GM10266 (cell line): ENCODE measurements at regions not wholly inside any gene's neighbourhood (a gene's known extent, or its start where the extent isn't known, plus 50 kb on each side); places are given as distances from the start of the nearest gene placed in this dataset.

Experiments used
- DNase-seq: peaks from one replicate; pipeline ENCODE4 v3.0.0; 2012; ENCODE audit errors: extremely low spot score
- TF ChIP-seq, protein P1 (sequence below): IDR thresholded peaks from 2 replicates; pipeline ENCODE4 v1.5.1; 2012; ENCODE audit warnings: mild to moderate bottlenecking, low read depth; ENCODE audit not compliant: control insufficient read depth, insufficient read depth; ENCODE audit errors: missing control alignments

DNA sequence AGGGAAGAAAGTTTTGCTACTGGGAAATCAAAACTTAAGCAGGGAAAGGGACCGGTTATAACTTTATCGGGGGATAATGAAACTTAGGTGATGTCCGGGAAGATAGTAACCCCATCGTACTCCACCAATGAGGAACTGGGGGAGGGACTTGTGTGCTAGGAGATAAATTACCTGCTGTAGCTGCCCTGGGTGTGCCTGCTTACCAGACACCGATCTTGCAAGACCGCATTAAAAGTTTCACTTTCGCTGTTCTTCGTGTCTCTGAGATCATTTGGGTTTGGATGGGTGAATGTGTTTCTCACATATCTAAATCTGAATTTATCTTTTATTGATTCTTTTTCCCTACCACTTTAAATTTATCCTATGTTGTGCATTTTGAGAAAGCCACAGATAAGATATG, 381.4 kb downstream of the SLITRK6 start:
- DNase-seq = no peak
- TF ChIP-seq, protein P1, sequence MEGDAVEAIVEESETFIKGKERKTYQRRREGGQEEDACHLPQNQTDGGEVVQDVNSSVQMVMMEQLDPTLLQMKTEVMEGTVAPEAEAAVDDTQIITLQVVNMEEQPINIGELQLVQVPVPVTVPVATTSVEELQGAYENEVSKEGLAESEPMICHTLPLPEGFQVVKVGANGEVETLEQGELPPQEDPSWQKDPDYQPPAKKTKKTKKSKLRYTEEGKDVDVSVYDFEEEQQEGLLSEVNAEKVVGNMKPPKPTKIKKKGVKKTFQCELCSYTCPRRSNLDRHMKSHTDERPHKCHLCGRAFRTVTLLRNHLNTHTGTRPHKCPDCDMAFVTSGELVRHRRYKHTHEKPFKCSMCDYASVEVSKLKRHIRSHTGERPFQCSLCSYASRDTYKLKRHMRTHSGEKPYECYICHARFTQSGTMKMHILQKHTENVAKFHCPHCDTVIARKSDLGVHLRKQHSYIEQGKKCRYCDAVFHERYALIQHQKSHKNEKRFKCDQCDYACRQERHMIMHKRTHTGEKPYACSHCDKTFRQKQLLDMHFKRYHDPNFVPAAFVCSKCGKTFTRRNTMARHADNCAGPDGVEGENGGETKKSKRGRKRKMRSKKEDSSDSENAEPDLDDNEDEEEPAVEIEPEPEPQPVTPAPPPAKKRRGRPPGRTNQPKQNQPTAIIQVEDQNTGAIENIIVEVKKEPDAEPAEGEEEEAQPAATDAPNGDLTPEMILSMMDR = no peak

GRCh38 chr13:85413664-85414063, 385.6 kb downstream of the SLITRK6 start:
- TF ChIP-seq, protein P1 = no peak
- no peak for DNase-seq

- TF ChIP-seq, protein P1 = no peak
These were observed 386.8 kb downstream of the SLITRK6 start for GRCh38 chr13:85412448-85412847.

DNA sequence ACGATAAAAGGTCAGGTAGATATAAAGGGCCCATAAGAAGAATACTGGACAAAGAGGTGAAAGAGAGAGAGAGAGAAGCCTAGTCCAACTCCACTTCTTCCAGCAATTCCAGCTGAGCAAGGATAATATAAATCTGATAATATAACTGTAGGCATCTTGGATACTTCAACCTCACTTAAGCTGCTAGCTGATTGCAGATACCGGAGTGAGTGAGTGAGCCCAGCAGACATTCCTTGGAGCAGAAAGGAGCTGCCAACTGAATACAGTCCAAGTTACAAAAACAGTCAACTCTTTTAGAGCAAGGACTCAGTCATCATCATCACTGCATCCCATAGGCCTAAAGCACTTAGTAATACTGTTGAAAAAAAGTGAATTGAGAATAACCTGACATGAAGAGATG, 387.6 kb downstream of the SLITRK6 start:
- TF ChIP-seq, protein P1 = no peak
- DNase-seq = no peak

More at GRCh38 chr13:85412448-85412847, 386.8 kb downstream of the SLITRK6 start:
- DNase-seq = no peak

DNA sequence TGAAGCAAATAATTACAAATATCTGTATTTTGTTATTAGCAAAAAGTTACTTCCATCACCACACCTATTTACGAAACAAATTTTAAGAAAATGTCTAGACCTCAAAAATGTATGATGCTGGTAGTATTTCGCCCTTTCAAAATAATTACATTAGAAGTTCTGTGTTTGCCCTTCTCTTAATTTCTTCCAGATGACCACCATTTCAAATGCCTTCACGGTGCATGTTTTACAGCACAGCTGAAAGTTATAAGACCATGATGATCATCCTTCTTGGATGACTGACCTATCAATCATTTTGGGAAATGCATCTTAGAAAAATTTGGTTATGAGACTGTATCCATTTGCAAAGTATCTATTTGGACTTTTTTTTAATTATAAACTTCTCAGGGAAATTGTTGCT, 390.8 kb downstream of the SLITRK6 start:
- TF ChIP-seq, protein P1 = no peak
- DNase-seq = no peak

- DNase-seq = no peak
- TF ChIP-seq, protein P1 = no peak
These were observed 392.8 kb downstream of the SLITRK6 start for GRCh38 chr13:85406269-85406975.

DNA sequence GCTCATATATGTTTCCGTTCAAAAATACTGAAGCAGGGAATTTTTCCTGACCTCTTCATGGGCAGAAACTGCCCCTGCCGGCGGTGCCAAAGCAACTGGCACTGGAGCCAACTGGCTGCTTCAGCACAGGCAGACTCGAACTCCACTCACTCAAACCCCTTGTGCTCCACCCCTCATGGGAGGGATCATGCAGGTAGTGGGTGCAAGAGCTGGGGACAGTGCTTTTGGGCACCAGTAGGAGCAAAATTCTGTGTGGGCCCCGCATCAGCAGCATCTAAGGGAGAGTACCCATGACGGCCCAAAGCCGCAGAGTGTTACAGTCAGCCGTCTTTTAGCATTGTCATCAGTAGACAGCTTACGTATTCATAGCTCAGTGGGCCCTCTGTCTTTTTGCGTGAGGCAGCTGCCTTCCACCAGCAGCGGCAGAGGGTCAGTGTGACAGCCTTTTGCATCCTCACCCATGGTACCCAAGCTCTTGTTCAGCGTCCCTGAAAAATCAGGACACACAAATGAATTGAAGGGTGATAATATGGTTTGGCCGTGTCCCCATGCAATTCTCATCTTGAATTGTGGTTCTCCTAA, 393.8 kb downstream of the SLITRK6 start:
- no peak for DNase-seq
- TF ChIP-seq, protein P1 = no peak
